ENCODE measurements at regions not wholly inside any gene's neighbourhood (a gene's known extent, or its start where the extent isn't known, plus 50 kb on each side); places are given as distances from the start of the nearest gene placed in this dataset.

- Histone ChIP-seq H3K9me2 (replicated peaks; ENCODE audit: insufficient read depth, low read length) (no peaks in the 10 kb centered on the region), H3K9me3 (ENCODE audit: low read length) (no peaks in the 10 kb centered on the region), H3K9ac (ENCODE audit: low read length) (no peak overlapping the region), H3K4me2 (ENCODE audit: low read depth, low read length, poor library complexity, severe bottlenecking) (no peak overlapping the region), H3K27me3 (ENCODE audit: low read length) (0 out of 2 replicates have a peak, but pooled peaks cover 2% of the 10 kb centered on the region), H4K20me1 (ENCODE audit: insufficient read depth, low read depth, low read length) (no peaks in the 10 kb centered on the region), H2AFZ (ENCODE audit: low read length) (no peak overlapping the region), H3K4me3 (ENCODE audit: low read length) (no peak overlapping the region), H3K79me2 (ENCODE audit: low read length) (no peaks in the 10 kb centered on the region), H3K27ac (ENCODE audit: low read length) (no peak overlapping the region), H3K4me1 (ENCODE audit: low read length) (no peaks in the 10 kb centered on the region), H3K36me3 (ENCODE audit: insufficient read depth, low read length) (no peaks in the 10 kb centered on the region)
- DNase-seq: no peak
Observed at GRCh38 chr7:41793556-41793955, 90.7 kb upstream of the INHBA start.

- Histone ChIP-seq H3K4me3 (ENCODE audit: low read length) (no peak overlapping the region), H3K27ac (ENCODE audit: low read length) (no peak overlapping the region), H3K4me2 (ENCODE audit: low read depth, low read length, poor library complexity, severe bottlenecking) (no peak overlapping the region), H3K9ac (ENCODE audit: low read length) (no peak overlapping the region), H3K9me2 (replicated peaks; ENCODE audit: insufficient read depth, low read length) (no peaks in the 10 kb centered on the region), H3K79me2 (ENCODE audit: low read length) (no peaks in the 10 kb centered on the region), H3K9me3 (ENCODE audit: low read length) (no peaks in the 10 kb centered on the region), H3K36me3 (ENCODE audit: insufficient read depth, low read length) (no peaks in the 10 kb centered on the region), H4K20me1 (ENCODE audit: insufficient read depth, low read depth, low read length) (no peaks in the 10 kb centered on the region), H3K27me3 (ENCODE audit: low read length) (0 out of 2 replicates have a peak, but pooled peaks cover 2% of the 10 kb centered on the region), H3K4me1 (ENCODE audit: low read length) (no peaks in the 10 kb centered on the region), H2AFZ (ENCODE audit: low read length) (no peak overlapping the region)
- no peak for DNase-seq
Observed at GRCh38 chr7:41792120-41792519, 89.2 kb upstream of the INHBA start.

- H3K4me1 ChIP-seq (ENCODE audit: low read length): no peaks in the 10 kb centered on the region
- H2AFZ ChIP-seq (ENCODE audit: low read length): no peak overlapping the region
- H3K4me2 ChIP-seq (ENCODE audit: low read depth, low read length, poor library complexity, severe bottlenecking): no peak overlapping the region
- H4K20me1 ChIP-seq (ENCODE audit: insufficient read depth, low read depth, low read length): no peaks in the 10 kb centered on the region
- H3K4me3 ChIP-seq (ENCODE audit: low read length): no peak overlapping the region
- 0 out of 2 replicates have a peak, but pooled peaks cover 2% of the 10 kb centered on the region for H3K27me3 ChIP-seq (ENCODE audit: low read length)
- no peak for DNase-seq
- H3K9ac ChIP-seq (ENCODE audit: low read length): no peak overlapping the region
- no peaks in the 10 kb centered on the region for H3K36me3 ChIP-seq (ENCODE audit: insufficient read depth, low read length)
- no peaks in the 10 kb centered on the region for H3K9me3 ChIP-seq (ENCODE audit: low read length)
- H3K9me2 ChIP-seq (replicated peaks; ENCODE audit: insufficient read depth, low read length): no peaks in the 10 kb centered on the region
- H3K27ac ChIP-seq (ENCODE audit: low read length): no peak overlapping the region
- no peaks in the 10 kb centered on the region for H3K79me2 ChIP-seq (ENCODE audit: low read length)
Observed at GRCh38 chr7:41788556-41788955, 85.7 kb upstream of the INHBA start.

DNA sequence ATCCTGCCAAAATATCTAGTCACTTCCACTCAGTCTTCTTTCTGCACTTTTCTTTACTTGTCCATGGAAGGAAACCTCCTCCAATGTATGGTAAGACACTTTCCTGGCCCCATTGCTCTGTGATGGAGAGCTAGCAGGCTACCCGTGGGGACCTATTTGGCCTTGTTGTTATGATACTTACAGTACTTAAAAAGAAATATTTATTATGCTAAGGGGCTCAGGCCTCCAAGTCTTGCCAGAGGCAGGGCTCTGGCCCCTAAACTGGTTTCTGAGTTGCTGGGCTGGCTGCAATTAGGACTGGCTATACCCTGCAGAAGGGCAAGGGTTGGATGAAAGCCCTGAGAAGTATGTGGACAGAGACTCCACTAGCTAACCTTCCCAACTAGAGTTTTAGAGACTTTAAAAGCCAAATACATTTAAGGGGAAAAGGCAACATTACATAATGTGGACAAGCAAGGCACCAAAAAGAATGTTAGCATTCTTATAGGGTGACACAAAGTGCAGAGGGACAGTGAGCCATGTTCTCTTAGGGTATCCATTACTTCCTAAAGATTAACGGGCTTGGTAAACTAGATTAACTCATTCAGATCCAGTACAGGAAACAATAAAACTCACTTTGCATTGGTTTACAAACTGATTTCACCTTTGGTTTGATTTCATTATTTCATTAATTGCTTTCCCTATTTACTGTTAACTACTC lies 84.9 kb upstream of the INHBA start:
- H3K9me2 ChIP-seq (replicated peaks; ENCODE audit: insufficient read depth, low read length): no peaks in the 10 kb centered on the region
- DNase-seq: peak; percentile 27
- no peak overlapping the region for H3K9ac ChIP-seq (ENCODE audit: low read length)
- H3K4me3 ChIP-seq (ENCODE audit: low read length): no peak overlapping the region
- H2AFZ ChIP-seq (ENCODE audit: low read length): no peak overlapping the region
- H3K36me3 ChIP-seq (ENCODE audit: insufficient read depth, low read length): no peaks in the 10 kb centered on the region
- no peaks in the 10 kb centered on the region for H3K4me1 ChIP-seq (ENCODE audit: low read length)
- no peak overlapping the region for H3K27ac ChIP-seq (ENCODE audit: low read length)
- no peaks in the 10 kb centered on the region for H3K9me3 ChIP-seq (ENCODE audit: low read length)
- H4K20me1 ChIP-seq (ENCODE audit: insufficient read depth, low read depth, low read length): no peaks in the 10 kb centered on the region
- no peaks in the 10 kb centered on the region for H3K79me2 ChIP-seq (ENCODE audit: low read length)
- H3K27me3 ChIP-seq (ENCODE audit: low read length): 0 out of 2 replicates have a peak, but pooled peaks cover 2% of the 10 kb centered on the region
- no peak overlapping the region for H3K4me2 ChIP-seq (ENCODE audit: low read depth, low read length, poor library complexity, severe bottlenecking)

DNA sequence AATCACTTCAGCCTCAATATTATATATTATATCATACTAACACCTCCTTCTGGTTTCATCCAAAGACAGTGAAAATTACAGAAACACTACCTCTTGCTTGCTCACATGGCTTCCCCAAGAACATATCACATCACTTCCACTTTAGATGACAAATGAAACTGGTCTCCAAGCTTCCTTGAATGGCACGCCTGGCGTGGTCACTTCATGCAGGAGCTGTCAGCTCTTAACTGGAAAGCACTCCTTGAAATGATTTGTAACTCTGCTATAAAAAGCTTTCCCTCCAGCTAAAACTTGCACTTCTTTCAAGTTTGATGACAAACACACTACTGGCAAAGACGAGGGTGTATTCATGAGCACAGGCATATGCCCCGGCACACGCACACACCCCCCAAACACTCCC lies 84.1 kb upstream of the INHBA start:
- Histone ChIP-seq H3K27ac (ENCODE audit: low read length) (no peak overlapping the region), H3K27me3 (ENCODE audit: low read length) (0 out of 2 replicates have a peak, but pooled peaks cover 2% of the 10 kb centered on the region), H3K4me1 (ENCODE audit: low read length) (no peaks in the 10 kb centered on the region), H4K20me1 (ENCODE audit: insufficient read depth, low read depth, low read length) (no peaks in the 10 kb centered on the region), H2AFZ (ENCODE audit: low read length) (no peak overlapping the region), H3K9me2 (replicated peaks; ENCODE audit: insufficient read depth, low read length) (no peaks in the 10 kb centered on the region), H3K79me2 (ENCODE audit: low read length) (no peaks in the 10 kb centered on the region), H3K36me3 (ENCODE audit: insufficient read depth, low read length) (no peaks in the 10 kb centered on the region), H3K4me2 (ENCODE audit: low read depth, low read length, poor library complexity, severe bottlenecking) (no peak overlapping the region), H3K9ac (ENCODE audit: low read length) (no peak overlapping the region), H3K4me3 (ENCODE audit: low read length) (no peak overlapping the region), H3K9me3 (ENCODE audit: low read length) (no peaks in the 10 kb centered on the region)
- peak; percentile 34 for DNase-seq

GRCh38 chr7:41786404-41786803 lies 83.5 kb upstream of the INHBA start:
- 0 out of 2 replicates have a peak, but pooled peaks cover 2% of the 10 kb centered on the region for H3K27me3 ChIP-seq (ENCODE audit: low read length)
- H3K9me3 ChIP-seq (ENCODE audit: low read length): no peaks in the 10 kb centered on the region
- H3K9me2 ChIP-seq (replicated peaks; ENCODE audit: insufficient read depth, low read length): no peaks in the 10 kb centered on the region

DNA sequence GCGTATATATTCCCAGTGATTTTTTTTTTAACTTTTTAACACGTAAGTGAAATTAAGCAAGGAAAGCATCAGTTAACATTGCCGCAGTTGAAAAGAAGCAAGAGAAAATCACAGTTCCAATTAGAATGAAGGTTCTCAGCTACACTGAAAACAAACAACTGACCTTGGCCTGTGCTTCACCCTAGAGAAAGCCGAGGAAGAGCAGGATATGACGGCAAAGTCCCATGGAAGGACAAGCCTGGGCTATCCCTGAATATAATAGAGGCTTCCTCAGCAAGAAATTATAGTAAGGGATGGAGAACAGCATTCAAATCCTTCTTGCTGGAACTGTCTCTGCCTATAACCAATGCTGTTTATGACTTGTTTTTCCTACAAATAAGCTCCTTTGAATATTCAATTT lies 83.0 kb upstream of the INHBA start:
- H3K9me3 ChIP-seq (ENCODE audit: low read length): no peaks in the 10 kb centered on the region
- no peak overlapping the region for H2AFZ ChIP-seq (ENCODE audit: low read length)
- no peak overlapping the region for H3K9ac ChIP-seq (ENCODE audit: low read length)
- no peaks in the 10 kb centered on the region for H3K4me1 ChIP-seq (ENCODE audit: low read length)
- no peaks in the 10 kb centered on the region for H4K20me1 ChIP-seq (ENCODE audit: insufficient read depth, low read depth, low read length)
- H3K4me2 ChIP-seq (ENCODE audit: low read depth, low read length, poor library complexity, severe bottlenecking): no peak overlapping the region
- no peak overlapping the region for H3K4me3 ChIP-seq (ENCODE audit: low read length)
- no peak for DNase-seq
- no peak overlapping the region for H3K27ac ChIP-seq (ENCODE audit: low read length)
- H3K27me3 ChIP-seq (ENCODE audit: low read length): no peaks in the 10 kb centered on the region
- no peaks in the 10 kb centered on the region for H3K9me2 ChIP-seq (replicated peaks; ENCODE audit: insufficient read depth, low read length)
- no peaks in the 10 kb centered on the region for H3K79me2 ChIP-seq (ENCODE audit: low read length)
- H3K36me3 ChIP-seq (ENCODE audit: insufficient read depth, low read length): no peaks in the 10 kb centered on the region

More at GRCh38 chr7:41786404-41786803, 83.5 kb upstream of the INHBA start:
- Histone ChIP-seq H3K27ac (ENCODE audit: low read length) (no peak overlapping the region), H3K4me1 (ENCODE audit: low read length) (no peaks in the 10 kb centered on the region), H3K36me3 (ENCODE audit: insufficient read depth, low read length) (no peaks in the 10 kb centered on the region), H3K79me2 (ENCODE audit: low read length) (no peaks in the 10 kb centered on the region), H4K20me1 (ENCODE audit: insufficient read depth, low read depth, low read length) (no peaks in the 10 kb centered on the region), H3K4me2 (ENCODE audit: low read depth, low read length, poor library complexity, severe bottlenecking) (no peak overlapping the region), H3K4me3 (ENCODE audit: low read length) (no peak overlapping the region), H3K9ac (ENCODE audit: low read length) (no peak overlapping the region), H2AFZ (ENCODE audit: low read length) (no peak overlapping the region)
- peak; percentile 35 for DNase-seq

DNA sequence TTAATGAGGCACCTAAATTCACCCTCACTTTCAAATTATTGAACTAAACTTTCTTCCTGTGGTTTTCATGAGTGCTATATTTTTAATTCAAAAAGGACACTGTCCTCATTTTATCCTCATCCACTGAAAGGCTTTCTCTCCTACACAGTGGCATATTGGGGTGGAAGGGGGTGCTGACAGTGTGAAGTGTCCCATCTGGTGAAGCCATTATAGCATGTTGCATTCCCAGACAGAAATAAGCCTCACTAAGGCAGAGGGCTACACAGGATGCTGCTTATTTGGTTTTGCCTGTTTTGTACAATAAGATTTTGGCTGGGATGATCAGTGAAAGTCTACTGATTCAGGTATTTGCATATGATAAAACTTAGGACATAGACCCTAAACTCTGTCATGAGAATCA lies 82.4 kb upstream of the INHBA start:
- Histone ChIP-seq H3K79me2 (ENCODE audit: low read length) (no peaks in the 10 kb centered on the region), H3K9me3 (ENCODE audit: low read length) (no peaks in the 10 kb centered on the region), H3K9ac (ENCODE audit: low read length) (no peak overlapping the region), H3K4me2 (ENCODE audit: low read depth, low read length, poor library complexity, severe bottlenecking) (no peak overlapping the region), H3K36me3 (ENCODE audit: insufficient read depth, low read length) (no peaks in the 10 kb centered on the region), H3K4me1 (ENCODE audit: low read length) (no peaks in the 10 kb centered on the region), H4K20me1 (ENCODE audit: insufficient read depth, low read depth, low read length) (no peaks in the 10 kb centered on the region), H3K27ac (ENCODE audit: low read length) (no peak overlapping the region), H3K9me2 (replicated peaks; ENCODE audit: insufficient read depth, low read length) (no peaks in the 10 kb centered on the region), H3K4me3 (ENCODE audit: low read length) (no peak overlapping the region), H2AFZ (ENCODE audit: low read length) (no peak overlapping the region), H3K27me3 (ENCODE audit: low read length) (no peaks in the 10 kb centered on the region)
- DNase-seq: no peak
